Brain microvascular endothelial cell (primary cell): ENCODE measurements at regions not wholly inside any gene's neighbourhood (a gene's known extent, or its start where the extent isn't known, plus 50 kb on each side); places are given as distances from the start of the nearest gene placed in this dataset.

Source experiments
- DNase-seq: peaks from one replicate; pipeline ENCODE4 v3.0.0-alpha.2; 2020
- H3K27ac ChIP-seq: fragments of 250-450 bp; sonication (Bioruptor Pico); 2 replicates; pipeline ENCODE4 v1.5.1; 2020; ENCODE audit warnings: mild to moderate bottlenecking, moderate library complexity
- H3K27me3 ChIP-seq: fragments of 250-450 bp; sonication (Bioruptor Pico); replicated peaks from 2 replicates; pipeline ENCODE4 v1.5.1; 2020; ENCODE audit warnings: mild to moderate bottlenecking
- H3K36me3 ChIP-seq: fragments of 250-450 bp; sonication (Bioruptor Pico); replicated peaks from 2 replicates; pipeline ENCODE4 v1.5.1; 2020; ENCODE audit warnings: mild to moderate bottlenecking
- H3K4me3 ChIP-seq: 2 replicates; pipeline ENCODE4 v1.5.1; 2011; ENCODE audit warnings: low read depth, mild to moderate bottlenecking, control low read depth, low read length, moderate library complexity
- CTCF ChIP-seq: IDR thresholded peaks from 2 replicates; pipeline ENCODE4 v1.5.1; 2011; ENCODE audit warnings: low read depth, mild to moderate bottlenecking, moderate library complexity, low read length, control low read depth, inconsistent platforms; ENCODE audit errors: missing control alignments
- in situ Hi-C: cut with HindIII; loops from 2 replicates; pipeline ENCODE4 v1.10.0; 2017; ENCODE audit warnings: low sequenced_read_pairs, low pct_ligation_motif_present

DNA sequence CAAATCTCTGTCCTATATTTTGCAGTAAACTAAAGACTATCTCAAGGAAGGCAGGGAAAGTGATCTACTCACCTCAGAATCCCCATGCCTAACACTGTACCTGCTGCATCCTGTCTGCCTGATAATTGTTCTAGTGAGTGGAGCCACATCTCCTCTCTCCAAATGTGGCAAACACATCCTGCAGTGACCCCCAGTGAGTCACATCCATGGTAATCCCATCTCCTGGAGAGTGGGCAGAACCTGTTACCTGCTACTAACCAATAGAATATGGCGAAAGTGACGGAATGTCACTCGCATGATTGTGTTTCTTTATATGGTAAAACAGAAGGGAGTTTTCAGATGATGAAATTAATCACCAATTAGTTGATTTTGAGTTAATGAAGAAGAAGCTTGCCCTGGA, 353.8 kb upstream of the DLGAP1 start:
- no peak for DNase-seq
- Histone ChIP-seq H3K27ac (no peak overlapping the region), H3K4me3 (no peak overlapping the region), H3K36me3 (no peaks in the 10 kb centered on the region), H3K27me3 (no peaks in the 10 kb centered on the region)
- TF ChIP-seq CTCF: no peak
- in situ Hi-C loops: no loop called here

DNA sequence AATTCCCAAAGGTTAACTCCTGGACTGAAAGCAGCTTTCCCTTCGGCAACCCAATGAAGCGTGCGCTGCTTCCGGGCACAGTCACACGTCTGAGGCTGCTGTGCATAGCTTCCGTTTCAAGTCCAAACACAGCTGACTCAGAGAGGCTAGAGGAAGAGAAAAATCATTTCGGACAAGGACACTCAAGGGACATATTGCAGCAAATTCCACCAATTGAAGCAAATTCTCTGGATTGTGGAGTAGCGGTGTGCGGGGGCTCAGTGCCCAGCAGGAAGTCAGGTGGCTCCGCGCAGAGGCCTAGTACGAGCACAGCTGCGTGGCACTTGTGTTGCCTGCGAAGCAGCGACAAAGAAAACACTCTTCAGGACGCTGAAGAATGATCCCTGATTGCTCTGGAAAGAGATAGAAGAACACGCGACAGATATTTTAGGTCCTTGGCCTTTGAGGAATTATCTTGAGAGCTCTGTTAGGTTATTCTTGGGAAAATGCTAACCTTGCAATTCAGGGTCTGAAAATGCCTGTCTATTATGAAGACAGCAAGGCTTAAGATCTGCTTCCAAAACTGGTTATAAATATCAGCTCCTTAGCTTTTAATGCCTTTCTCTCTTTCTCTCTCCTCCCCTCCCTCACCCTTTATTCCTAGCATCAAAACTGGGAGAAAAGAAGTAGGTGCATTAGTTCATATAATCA, 352.6 kb upstream of the DLGAP1 start:
- DNase-seq: no peak
- in situ Hi-C loops: no loop called here
- no peak for TF ChIP-seq CTCF
- Histone ChIP-seq H3K36me3 (no peaks in the 10 kb centered on the region), H3K27ac (no peak overlapping the region), H3K27me3 (no peaks in the 10 kb centered on the region), H3K4me3 (no peak overlapping the region)

DNA sequence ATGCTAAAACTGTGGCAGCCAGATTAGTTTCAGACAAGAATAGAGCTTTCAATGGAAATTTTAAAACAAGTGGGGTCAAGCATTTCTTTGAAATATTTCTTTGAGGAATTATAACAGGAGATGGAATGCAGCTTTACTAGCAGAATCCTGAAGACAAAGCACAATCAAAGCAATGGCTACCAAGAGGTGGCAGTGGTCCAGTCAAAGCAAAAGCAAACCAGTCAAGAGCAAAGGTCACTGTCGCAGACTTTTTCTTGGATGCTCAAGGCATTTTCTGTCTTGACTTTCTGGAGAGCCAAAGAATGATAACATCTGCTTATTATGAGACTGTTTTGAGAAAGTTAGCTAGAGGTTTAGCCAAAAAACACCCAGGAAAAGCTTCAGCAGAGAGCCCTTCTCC, 351.2 kb upstream of the DLGAP1 start:
- H3K27me3 ChIP-seq: no peaks in the 10 kb centered on the region
- H3K36me3 ChIP-seq: no peaks in the 10 kb centered on the region
- no peak for TF ChIP-seq CTCF
- no peak overlapping the region for H3K27ac ChIP-seq
- in situ Hi-C loops: no loop called here
- H3K4me3 ChIP-seq: no peak overlapping the region
- no peak for DNase-seq

DNA sequence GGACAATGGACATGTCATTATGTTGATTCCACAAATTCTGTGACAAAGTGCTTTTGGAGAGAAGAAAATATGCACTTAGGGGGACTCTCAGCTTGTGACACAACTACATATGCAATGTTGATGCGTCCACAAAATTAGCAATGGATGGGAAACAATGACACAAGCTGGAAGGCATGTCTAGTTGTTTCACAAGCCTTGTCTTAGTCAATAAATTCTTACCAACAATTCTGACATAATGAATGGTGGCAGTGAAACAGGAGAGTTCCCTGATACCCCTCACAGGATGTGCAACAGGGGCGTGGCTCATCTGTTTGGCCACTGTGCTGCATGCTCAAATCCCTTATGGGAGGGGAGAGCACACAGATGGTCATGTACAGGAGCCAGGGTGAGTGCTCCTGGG, 347.2 kb upstream of the DLGAP1 start:
- no peak for TF ChIP-seq CTCF
- Histone ChIP-seq H3K27me3 (no peaks in the 10 kb centered on the region), H3K4me3 (no peak overlapping the region), H3K36me3 (no peaks in the 10 kb centered on the region), H3K27ac (no peak overlapping the region)
- no peak for DNase-seq
- in situ Hi-C loops: no loop called here

DNA sequence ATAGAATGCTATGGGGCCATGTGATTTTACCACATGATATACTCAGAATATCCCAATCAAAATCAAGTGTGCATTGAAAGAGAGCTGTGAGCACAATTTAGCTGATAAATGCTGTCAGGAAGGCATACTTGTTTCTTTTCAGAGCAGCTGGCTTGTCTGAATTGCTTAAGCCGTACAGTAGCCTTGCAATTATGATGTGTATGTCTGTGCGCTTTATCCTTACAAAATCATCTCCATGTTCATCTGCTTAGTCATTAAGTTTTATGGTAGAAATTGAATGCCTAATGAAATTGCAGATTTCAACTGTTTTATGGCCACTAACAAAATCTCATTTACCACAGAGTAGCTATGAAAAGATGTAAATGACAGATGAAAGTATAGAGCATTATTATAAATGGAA, 346.0 kb upstream of the DLGAP1 start:
- Histone ChIP-seq H3K27ac (no peak overlapping the region), H3K36me3 (no peaks in the 10 kb centered on the region), H3K27me3 (no peaks in the 10 kb centered on the region), H3K4me3 (no peak overlapping the region)
- in situ Hi-C loops: no loop called here
- no peak for DNase-seq
- TF ChIP-seq CTCF: no peak
